ENCODE measurements at regions not wholly inside any gene's neighbourhood (a gene's known extent, or its start where the extent isn't known, plus 50 kb on each side); places are given as distances from the start of the nearest gene placed in this dataset.

DNA sequence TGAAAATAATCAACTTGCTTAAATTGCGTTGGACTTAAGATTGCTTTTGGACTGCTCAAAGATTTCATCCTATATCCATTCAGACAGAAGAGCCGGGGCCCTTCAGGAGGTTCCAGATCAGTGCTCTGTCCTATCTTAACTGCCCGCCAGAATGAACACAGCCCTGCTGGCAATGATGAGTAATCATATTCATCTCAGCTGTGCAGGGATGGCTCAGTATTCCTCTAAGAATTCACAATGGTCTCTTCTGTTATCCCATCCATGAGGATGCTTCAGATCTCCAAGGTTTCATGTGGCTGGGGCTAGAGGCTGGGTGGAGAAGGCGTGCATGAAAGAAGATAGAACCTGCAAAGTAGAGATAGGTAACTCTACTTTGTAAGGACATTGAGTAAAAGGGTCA is 80.0 kb upstream of the NPVF start:
- no peak for TF ChIP-seq POLR2A (IDR thresholded peaks at IDR 0.05; ENCODE audit: low read depth, low read length)
- no peak for FAIRE-seq
- no peak for DNase-seq (ENCODE audit: insufficient read length, low spot score)

DNA sequence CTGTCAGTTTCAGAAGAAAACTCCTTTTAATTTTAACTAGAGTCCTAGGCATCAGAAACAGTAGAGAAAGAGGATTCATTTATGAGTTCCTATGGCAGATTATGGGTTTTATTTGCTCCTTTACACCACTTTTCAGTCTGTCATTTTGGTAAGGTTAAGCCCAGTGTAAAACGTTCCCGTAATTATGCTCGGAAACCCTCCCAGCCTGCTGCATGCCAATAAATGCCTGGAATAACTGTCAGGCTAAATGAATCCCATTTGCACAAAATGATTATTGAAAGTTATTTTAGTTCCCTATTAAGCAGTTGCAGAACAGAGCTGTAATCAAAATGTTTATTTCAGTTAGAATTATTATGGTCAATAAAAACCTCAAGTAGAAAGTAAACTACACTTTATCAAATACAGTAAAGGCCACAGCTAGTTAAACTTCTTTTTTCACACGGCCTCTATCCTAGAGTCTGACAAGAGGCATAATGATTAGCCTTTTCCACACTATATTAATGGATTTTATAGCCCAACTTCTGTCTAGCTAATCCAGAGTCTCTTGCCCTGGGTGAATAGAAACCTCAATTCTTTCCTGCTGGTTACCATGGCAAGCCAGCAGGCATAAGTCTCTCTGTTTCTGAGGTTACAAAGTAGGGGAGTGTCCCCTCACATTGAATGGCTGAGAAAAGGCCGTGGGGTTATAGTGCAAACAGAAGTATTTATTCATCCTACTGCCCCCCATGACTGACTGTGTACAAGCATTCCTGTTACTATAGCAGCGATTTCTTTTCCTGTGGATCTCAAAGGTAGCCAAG is 80.8 kb upstream of the NPVF start:
- no peak for DNase-seq (ENCODE audit: insufficient read length, low spot score)
- no peak for TF ChIP-seq POLR2A (IDR thresholded peaks at IDR 0.05; ENCODE audit: low read depth, low read length)
- no peak for FAIRE-seq

DNA sequence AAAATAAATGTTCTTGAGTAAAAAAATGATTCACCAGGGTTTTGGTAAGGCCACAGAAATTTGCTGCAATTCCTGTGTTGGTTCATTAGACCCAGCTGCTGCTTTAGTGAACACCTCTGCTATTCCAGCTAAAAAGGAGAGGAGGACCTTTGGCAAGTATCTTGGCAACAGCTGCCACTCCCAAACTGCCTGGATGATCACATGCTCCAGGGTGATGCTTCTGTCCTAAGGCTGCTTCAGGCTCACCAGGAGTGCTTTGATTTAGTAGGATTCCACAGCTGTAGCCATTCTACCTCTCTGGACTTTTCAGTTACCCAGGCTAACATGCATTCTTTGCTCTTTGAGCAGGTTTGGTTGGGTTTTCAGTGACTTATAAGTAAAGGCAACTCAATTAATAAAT is 82.6 kb upstream of the NPVF start:
- no peak for TF ChIP-seq POLR2A (IDR thresholded peaks at IDR 0.05; ENCODE audit: low read depth, low read length)
- FAIRE-seq (no peak), DNase-seq (ENCODE audit: insufficient read length, low spot score) (no peak)

DNA sequence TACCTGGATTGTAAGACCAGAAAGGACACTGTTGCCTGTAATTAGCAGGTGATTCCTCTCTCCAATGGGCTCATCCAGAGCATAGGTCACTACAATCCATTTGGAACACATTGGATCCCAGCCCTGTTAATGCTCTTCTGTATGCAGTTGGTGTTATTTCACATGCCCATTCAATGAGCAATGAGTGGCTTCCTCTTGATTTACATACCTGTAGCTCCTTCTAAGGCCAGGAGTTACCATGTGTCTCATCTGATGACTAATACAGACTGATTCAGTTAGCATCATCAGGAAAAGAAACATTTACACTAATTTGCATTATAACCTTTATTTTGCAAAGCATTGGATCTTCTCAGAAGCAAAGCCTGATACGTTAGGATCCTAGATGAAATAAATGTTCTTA is 83.1 kb upstream of the NPVF start:
- no peak for DNase-seq (ENCODE audit: insufficient read length, low spot score)
- TF ChIP-seq POLR2A (IDR thresholded peaks at IDR 0.05; ENCODE audit: low read depth, low read length): no peak
- no peak for FAIRE-seq

DNA sequence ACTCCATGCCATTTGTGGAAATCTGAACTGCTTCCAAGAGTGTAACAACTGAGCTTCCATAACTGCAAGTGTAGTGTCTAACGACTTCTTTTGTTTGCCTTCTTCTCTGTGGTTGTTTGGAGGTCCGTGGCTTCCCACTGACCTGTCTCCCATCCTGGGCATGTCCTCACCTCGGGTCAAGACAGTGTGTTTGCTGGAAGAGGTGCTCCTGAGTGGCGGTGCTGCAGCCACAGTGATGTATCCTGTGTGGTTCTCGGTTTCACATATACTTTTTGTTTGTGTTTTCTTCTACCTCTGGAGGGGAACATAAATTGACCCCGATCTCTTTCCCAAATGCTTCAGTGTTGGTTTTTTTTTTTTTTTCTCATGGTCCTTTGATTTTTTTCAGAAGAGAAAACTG is 84.7 kb upstream of the NPVF start:
- no peak for TF ChIP-seq POLR2A (IDR thresholded peaks at IDR 0.05; ENCODE audit: low read depth, low read length)
- DNase-seq (ENCODE audit: insufficient read length, low spot score) (no peak), FAIRE-seq (no peak)

DNA sequence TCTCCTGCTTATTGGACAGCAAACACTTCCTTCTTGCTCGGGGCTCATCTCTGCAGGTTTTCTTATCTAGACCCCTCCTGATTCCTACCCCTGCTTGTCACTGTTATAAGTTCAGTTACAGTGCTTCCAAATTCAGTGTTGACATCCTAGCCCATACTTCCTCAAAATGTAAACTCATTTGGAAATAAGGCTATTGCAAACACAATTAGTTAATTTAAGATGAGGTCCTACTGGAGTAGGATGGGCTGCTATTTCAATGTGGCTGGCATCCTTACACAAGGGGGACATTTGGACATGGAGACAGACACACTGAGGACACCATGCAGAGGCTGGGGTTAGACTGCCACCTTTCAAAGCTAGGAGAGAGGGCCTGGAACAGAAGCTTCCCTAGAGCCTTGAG is 85.2 kb upstream of the NPVF start:
- FAIRE-seq (no peak), DNase-seq (ENCODE audit: insufficient read length, low spot score) (no peak)
- TF ChIP-seq POLR2A (IDR thresholded peaks at IDR 0.05; ENCODE audit: low read depth, low read length): no peak

DNA sequence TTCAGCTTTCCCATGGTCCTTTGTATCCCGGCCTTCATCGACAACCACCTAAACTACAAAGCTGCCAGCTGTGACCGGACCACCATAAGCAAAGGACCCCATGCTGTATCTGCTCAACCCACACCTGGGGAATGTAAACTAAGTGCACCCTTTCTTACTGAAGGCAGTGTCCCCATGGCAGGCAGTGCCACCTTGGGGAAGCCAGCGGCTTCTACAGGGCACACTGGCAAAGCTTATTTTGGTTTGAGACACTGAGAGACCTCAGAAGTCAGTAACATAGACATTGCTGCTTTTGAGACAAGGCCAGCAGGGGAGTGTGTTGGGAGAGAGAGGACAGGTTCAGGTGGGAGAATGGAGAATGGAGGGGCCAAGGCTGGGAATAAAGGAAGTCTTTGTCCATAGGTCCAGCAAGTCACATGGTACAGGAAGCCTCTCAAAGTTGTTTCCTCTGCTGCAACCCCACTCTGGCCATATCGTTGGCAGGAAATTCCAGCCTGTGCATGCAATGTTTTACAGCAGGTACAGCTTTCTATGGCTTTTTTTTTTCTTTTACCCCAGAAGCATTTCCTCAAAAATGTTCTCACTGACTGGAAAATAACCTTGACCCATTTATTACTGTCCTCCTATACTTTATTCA is 85.9 kb upstream of the NPVF start:
- no peak for TF ChIP-seq POLR2A (IDR thresholded peaks at IDR 0.05; ENCODE audit: low read depth, low read length)
- FAIRE-seq (no peak), DNase-seq (ENCODE audit: insufficient read length, low spot score) (no peak)

DNA sequence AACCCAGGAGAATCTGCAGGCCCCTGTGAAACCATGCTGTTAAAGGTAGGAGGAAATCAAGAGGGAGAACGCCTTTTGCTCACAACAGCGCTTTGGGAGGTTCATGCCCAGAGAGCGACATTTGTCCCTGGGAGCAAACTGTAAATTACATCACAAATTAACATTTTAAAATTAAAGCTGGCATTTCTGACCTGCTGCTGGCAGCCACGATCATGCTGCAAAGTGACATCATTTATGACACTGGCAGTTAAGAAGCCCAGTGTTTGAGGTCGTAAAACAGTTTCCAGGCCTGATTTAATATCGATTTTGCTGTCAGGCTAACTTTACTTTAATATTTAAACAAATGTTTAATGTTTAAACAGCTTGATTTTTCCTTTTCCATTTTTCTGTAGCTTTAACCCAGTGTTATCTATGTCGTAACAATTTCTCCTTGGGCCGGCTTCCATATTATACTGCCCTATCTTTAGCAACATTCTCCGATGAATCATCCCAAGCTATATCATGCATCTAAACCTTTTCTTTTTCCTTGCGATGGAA is 86.5 kb upstream of the NPVF start:
- DNase-seq (ENCODE audit: insufficient read length, low spot score): no peak
- no peak for FAIRE-seq
- TF ChIP-seq POLR2A (IDR thresholded peaks at IDR 0.05; ENCODE audit: low read depth, low read length): no peak

DNA sequence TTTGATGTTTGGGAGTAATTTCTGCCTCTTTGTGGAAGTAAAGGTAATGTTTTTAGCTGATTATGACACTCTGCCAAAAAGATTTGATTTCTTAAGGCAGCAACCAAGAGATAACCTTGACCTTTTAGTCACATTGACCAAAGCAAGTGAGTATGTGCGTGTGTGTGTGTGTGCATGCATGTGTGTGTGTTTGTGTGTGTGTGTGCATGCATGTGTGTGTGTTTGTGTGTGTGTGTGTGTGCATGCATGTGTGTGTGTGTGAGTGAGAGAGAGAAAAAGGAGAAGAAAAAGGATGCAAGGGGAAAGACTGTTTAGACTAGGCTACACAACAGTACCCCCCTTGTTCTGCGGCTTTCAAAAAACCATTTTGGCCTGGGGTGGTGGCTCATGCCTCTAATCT is 88.1 kb upstream of the NPVF start:
- FAIRE-seq: no peak
- TF ChIP-seq POLR2A (IDR thresholded peaks at IDR 0.05; ENCODE audit: low read depth, low read length): no peak
- DNase-seq (ENCODE audit: insufficient read length, low spot score): no peak

DNA sequence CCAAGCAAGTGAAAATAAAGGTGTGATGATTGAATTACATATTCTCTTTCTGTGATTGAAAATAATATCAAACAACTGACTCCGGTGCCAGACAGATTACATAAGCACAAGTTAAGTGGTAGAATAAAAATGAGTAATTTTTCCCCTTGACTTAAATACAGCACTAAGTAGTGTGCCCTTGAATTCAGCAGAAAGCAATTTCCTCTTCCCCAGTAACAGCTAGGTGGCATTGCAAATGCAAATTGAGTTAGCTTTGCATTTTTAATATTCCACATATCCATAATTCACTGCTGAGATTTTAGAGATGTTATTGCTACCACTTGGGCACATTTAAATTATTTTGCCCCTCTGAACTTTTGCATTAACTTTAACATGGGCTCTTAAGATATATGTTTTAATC is 89.8 kb upstream of the NPVF start:
- FAIRE-seq (no peak), DNase-seq (ENCODE audit: insufficient read length, low spot score) (no peak)

DNA sequence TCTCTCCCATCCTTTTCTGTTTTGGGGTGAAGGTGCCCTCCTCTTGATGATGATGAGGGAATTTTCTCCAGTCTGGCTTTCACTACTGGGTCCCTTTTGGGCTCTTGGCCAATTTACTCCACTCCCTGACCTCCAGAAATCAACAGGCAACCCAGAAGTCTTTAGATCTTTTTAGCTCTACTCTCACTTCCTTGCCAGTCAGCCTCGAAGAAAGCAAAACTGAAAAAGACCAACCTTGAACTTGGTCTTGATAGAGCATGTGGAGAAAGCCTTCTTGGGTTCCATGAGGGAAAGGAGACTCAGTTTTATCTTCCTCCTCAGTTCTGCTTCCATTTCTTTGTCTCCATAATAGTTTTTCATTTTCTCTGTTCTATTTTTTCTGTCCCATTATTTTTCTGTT is 91.4 kb upstream of the NPVF start:
- FAIRE-seq: no peak

More for the DNA sequence above, 89.8 kb upstream of the NPVF start:
- no peak for TF ChIP-seq POLR2A (IDR thresholded peaks at IDR 0.05; ENCODE audit: low read depth, low read length)

DNA sequence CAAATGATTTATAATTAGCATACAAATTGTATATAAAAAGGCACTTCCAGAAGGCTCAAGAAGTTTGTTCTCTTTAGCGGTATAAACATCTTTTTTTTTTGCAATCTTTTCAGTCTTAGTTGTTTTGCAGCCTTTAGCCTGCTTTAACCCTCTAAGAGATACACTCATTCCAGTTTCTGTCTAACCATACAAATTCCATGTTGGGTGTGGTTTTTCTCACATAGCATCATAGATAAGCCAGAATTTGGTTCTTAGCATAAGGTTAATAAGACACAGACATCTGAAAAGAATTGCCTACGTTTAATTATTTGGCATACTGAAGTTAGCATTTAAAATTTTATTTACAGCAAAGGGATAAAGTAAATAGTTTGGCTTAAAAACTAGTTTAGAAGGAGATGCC is 92.5 kb upstream of the NPVF start:
- DNase-seq (ENCODE audit: insufficient read length, low spot score) (no peak), FAIRE-seq (no peak)
- TF ChIP-seq POLR2A (IDR thresholded peaks at IDR 0.05; ENCODE audit: low read depth, low read length): no peak

More for the DNA sequence above, 91.4 kb upstream of the NPVF start:
- no peak for TF ChIP-seq POLR2A (IDR thresholded peaks at IDR 0.05; ENCODE audit: low read depth, low read length)
- DNase-seq (ENCODE audit: insufficient read length, low spot score): no peak

DNA sequence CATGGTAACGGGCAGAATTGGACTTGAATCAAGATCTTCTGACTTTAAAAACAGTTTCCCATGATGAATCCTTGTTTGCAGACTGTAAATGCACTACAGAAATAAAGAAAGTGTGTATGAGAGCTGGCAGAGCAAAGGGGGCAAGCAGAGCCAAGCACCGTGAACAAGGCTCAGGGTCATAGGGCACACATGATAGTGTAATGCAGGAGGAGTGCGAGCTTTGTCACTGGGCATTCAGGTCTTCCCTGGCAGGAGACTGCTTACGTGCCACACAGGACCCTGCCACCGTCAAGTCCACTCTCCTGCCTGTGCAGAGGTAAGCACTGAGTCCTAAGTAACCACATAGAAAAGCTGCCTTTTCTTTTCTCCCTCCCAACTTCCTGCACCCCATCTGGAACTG is 93.1 kb upstream of the NPVF start:
- FAIRE-seq: no peak

DNA sequence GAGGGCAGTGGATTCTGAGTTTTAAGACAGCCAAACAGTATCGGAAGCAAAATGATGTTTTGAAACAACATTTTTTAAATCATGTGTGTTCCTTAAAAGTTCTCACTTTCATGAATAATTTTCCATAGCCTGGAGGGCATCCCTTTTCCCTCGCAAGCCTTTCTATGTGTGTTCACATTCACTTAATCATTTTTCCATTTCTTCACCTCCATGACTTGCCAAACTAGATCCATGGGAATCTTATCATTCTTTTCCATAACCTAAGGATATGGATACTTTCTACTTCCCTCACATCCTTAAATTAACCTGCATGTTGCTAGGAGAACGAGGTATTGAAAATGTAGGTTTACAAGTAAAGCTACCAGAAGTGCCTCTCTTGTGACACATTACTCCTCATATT is 94.2 kb upstream of the NPVF start:
- no peak for FAIRE-seq

More for the DNA sequence above, 93.1 kb upstream of the NPVF start:
- no peak for TF ChIP-seq POLR2A (IDR thresholded peaks at IDR 0.05; ENCODE audit: low read depth, low read length)
- no peak for DNase-seq (ENCODE audit: insufficient read length, low spot score)

More for the DNA sequence above, 94.2 kb upstream of the NPVF start:
- TF ChIP-seq POLR2A (IDR thresholded peaks at IDR 0.05; ENCODE audit: low read depth, low read length): no peak
- no peak for DNase-seq (ENCODE audit: insufficient read length, low spot score)

Data from H54 (cell line).